ELF-1 (cell line): ENCODE measurements at regions not wholly inside any gene's neighbourhood (a gene's known extent, or its start where the extent isn't known, plus 50 kb on each side); places are given as distances from the start of the nearest gene placed in this dataset.

Experiments used
- DNase-seq: peaks from one replicate; pipeline ENCODE4 v3.0.0-alpha.2; 2016; ENCODE audit warnings: low read depth, low spot score

GRCh38 chr17:34420254-34420766 lies 57.3 kb upstream of the CCL1 start:
- peak; percentile 92 for DNase-seq

DNA sequence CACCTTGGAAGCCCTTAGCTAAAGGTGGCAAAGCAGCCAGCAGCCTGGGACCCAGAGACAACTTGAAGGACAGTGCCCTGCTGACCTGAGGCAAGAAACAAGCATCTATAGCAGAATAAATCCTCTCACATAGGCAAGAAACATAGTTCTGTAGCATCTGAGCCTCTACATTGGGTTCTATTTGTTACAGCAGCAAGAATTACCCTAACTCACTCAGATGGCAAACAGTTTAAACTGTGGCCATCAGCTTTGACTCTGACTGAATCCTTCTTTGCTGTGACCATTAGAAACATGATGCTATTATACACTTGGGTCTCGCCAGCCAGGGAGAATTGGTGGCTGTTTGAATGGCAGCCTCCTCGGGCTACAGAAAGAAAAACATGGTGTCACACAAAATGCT lies 53.1 kb upstream of the CCL1 start:
- no peak for DNase-seq

DNA sequence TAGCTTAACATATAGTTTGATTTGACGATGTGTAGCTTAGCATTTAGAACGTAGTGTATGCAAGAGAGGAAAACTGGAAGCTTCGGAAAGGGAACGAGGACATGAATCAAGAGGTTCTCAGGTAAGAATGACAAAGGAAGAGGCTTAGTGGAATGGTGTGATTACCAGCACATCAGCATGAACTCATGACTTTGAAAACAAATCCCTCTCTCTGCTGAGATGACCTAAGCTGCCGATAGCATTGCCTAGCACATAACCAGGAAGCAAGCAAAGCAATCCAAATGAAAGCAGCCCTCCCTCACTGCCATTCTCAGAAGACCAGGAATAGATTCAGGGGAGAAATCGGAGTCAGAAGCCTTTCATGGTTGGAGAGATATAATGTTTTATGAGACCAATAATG lies 51.3 kb upstream of the CCL1 start:
- DNase-seq: no peak

DNA sequence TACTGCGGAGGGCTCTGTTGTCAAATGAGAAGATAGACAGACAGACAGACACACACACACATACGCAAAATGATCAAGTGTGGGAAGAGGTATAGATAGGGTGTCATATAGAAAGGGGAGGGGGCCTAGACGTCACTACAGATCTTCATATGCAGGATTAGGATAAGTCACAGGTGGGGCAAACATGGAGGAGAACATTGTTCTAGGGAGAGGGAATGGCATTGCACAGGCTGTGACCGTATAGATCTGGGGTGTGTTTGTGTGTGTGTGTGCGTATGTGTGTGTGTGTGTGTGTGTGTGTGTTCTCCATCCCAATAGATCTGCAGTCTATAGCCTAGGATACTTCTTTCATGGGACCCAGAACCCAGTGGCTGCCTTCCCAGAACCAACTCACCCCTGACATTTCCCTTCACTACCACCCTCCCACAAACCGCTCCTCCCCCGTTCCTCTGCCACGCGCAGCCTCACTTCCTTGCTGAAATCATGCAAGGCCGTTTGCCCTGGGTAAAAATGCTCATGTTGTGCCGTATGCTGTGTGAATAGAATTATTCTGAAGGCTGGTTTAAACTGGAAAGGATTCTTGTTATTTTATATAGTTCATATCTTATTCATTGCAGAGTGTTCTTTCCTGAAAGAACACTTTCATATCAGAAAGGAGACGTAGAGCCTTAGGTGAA lies 50.5 kb upstream of the CCL1 start:
- DNase-seq: no peak

DNA sequence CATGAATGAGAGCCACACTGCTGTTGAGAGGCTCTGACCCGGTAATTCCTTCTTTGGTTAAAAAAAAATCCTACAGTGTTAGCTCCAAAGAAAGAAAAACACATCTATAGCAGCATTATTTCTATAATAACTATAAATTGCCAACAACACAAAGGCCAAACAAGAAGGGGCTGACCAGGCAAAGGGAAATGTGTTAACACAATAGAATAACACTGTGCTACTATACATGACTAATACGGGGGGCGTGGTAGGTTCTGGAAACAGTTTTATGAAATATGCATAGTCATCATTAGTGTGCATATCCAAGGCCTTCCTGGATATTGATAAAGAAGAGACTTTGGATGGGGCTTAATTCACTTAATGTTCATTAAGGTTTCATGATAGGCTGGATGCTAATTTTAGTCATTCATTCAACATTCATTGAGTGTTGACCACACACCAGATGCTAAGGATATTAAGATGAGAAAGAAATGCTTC lies 50.0 kb upstream of the CCL1 start:
- DNase-seq: no peak
